WTC11 (cell line): ENCODE measurements at regions not wholly inside any gene's neighbourhood (a gene's known extent, or its start where the extent isn't known, plus 50 kb on each side); places are given as distances from the start of the nearest gene placed in this dataset.

Experiments used
- ATAC-seq: fragments of 200-7000 bp; cut with Tn5 transposase; 2 replicates; pipeline ENCODE4 v1.10.0; 2021; ENCODE audit warnings: mild to moderate bottlenecking, moderate library complexity
- CTCF ChIA-PET: fragments of 300-600 bp; sonication (Branson Sonifier 250); formaldehyde crosslinking; loops from one replicate; lab custom pipeline; 2021; ENCODE audit warnings: antibody characterized with exemption; lab: Charles Lee
- POLR2A ChIA-PET: fragments of 350-600 bp; sonication (Branson Sonifier 250); formaldehyde crosslinking; loops from one replicate; lab custom pipeline; 2021; ENCODE audit warnings: antibody characterized with exemption; lab: Charles Lee
- DNase-seq: peaks from one replicate; pipeline ENCODE4 v3.0.0; 2021; ENCODE audit warnings: low spot score
- H3K27ac Mint-ChIP-seq: 2 replicates; pipeline ENCODE4 v1.8.0; 2021; ENCODE audit warnings: mixed read lengths
- H3K27me3 Mint-ChIP-seq: 2 replicates; pipeline ENCODE4 v1.8.0; 2021; ENCODE audit warnings: low read depth, mild to moderate bottlenecking, moderate library complexity, mixed read lengths
- H3K36me3 Mint-ChIP-seq: 2 replicates; pipeline ENCODE4 v1.8.0; 2021; ENCODE audit warnings: mixed read lengths
- H3K4me1 Mint-ChIP-seq: 2 replicates; pipeline ENCODE4 v1.8.0; 2022; ENCODE audit warnings: mixed read lengths
- H3K4me3 Mint-ChIP-seq: 2 replicates; pipeline ENCODE4 v1.8.0; 2021; ENCODE audit warnings: mild to moderate bottlenecking, moderate library complexity, mixed read lengths
- H3K9me3 Mint-ChIP-seq: 2 replicates; pipeline ENCODE4 v1.8.0; 2021; ENCODE audit warnings: mixed read lengths
- CBFB ChIP-seq: sonication (generic); formaldehyde crosslinking; IDR thresholded peaks from 2 replicates; pipeline ENCODE4 v1.8.1; 2022; ENCODE audit warnings: mild to moderate bottlenecking, low read depth, missing genetic modification reagents
- E2F1 ChIP-seq: sonication (generic); formaldehyde crosslinking; IDR thresholded peaks from 2 replicates; pipeline ENCODE4 v1.8.0; 2022; ENCODE audit warnings: mild to moderate bottlenecking, missing genetic modification reagents
- ESRRA ChIP-seq: sonication (generic); formaldehyde crosslinking; IDR thresholded peaks from 2 replicates; pipeline ENCODE4 v1.8.1; 2022; ENCODE audit warnings: mild to moderate bottlenecking, missing genetic modification reagents, borderline replicate concordance
- ETV6 ChIP-seq: sonication (generic); formaldehyde crosslinking; IDR thresholded peaks from 2 replicates; pipeline ENCODE4 v1.8.1; 2022; ENCODE audit warnings: mild to moderate bottlenecking, missing genetic modification reagents
- FOXP4 ChIP-seq: sonication (generic); formaldehyde crosslinking; IDR thresholded peaks from 2 replicates; pipeline ENCODE4 v1.8.0; 2022; ENCODE audit warnings: mild to moderate bottlenecking, missing genetic modification reagents
- IRF1 ChIP-seq: sonication (generic); formaldehyde crosslinking; IDR thresholded peaks from 2 replicates; pipeline ENCODE4 v1.8.0; 2023; ENCODE audit warnings: missing genetic modification reagents
- JAZF1 ChIP-seq: fragments of 250-450 bp; sonication (Bioruptor Pico); IDR thresholded peaks from 2 replicates; pipeline ENCODE4 v1.9.0; 2021; ENCODE audit warnings: moderate library complexity, mild to moderate bottlenecking, inconsistent platforms
- MAX ChIP-seq: sonication (generic); formaldehyde crosslinking; IDR thresholded peaks from 2 replicates; pipeline ENCODE4 v1.8.0; 2022; ENCODE audit warnings: mild to moderate bottlenecking, missing genetic modification reagents
- MLX ChIP-seq: sonication (generic); formaldehyde crosslinking; IDR thresholded peaks from 2 replicates; pipeline ENCODE4 v1.8.1; 2023; ENCODE audit warnings: mild to moderate bottlenecking, missing genetic modification reagents, moderate library complexity
- MYBL2 ChIP-seq: sonication (generic); formaldehyde crosslinking; IDR thresholded peaks from 2 replicates; pipeline ENCODE4 v1.8.1; 2023; ENCODE audit warnings: mild to moderate bottlenecking, moderate library complexity, missing genetic modification reagents
- NR1H2 ChIP-seq: sonication (generic); formaldehyde crosslinking; IDR thresholded peaks from 2 replicates; pipeline ENCODE4 v1.9.0; 2021; ENCODE audit warnings: mild to moderate bottlenecking, moderate library complexity, missing genetic modification reagents
- PRDM15 ChIP-seq: sonication (generic); formaldehyde crosslinking; IDR thresholded peaks from 2 replicates; pipeline ENCODE4 v1.8.0; 2022; ENCODE audit warnings: missing genetic modification reagents
- TCF7 ChIP-seq: sonication (generic); formaldehyde crosslinking; IDR thresholded peaks from 2 replicates; pipeline ENCODE4 v1.8.0; 2022; ENCODE audit warnings: mild to moderate bottlenecking, low read depth, missing genetic modification reagents, moderate library complexity
- USF2 ChIP-seq: sonication (generic); formaldehyde crosslinking; IDR thresholded peaks from 2 replicates; pipeline ENCODE4 v1.8.1; 2023; ENCODE audit warnings: mild to moderate bottlenecking, missing genetic modification reagents, moderate library complexity
- ZBTB21 ChIP-seq: sonication (generic); formaldehyde crosslinking; IDR thresholded peaks from 2 replicates; pipeline ENCODE4 v1.8.1; 2023; ENCODE audit warnings: mild to moderate bottlenecking, missing genetic modification reagents, borderline replicate concordance
- ZNF138 ChIP-seq: sonication (generic); formaldehyde crosslinking; conservative IDR thresholded peaks from 2 replicates; pipeline ENCODE4 v1.8.1; 2022; ENCODE audit warnings: mild to moderate bottlenecking, moderate library complexity, missing genetic modification reagents
- ZNF281 ChIP-seq: sonication (generic); formaldehyde crosslinking; IDR thresholded peaks from 2 replicates; pipeline ENCODE4 v1.8.0; 2023; ENCODE audit warnings: mild to moderate bottlenecking, missing genetic modification reagents
- ZNF317 ChIP-seq: sonication (generic); formaldehyde crosslinking; IDR thresholded peaks from 2 replicates; pipeline ENCODE4 v1.8.1; 2023; ENCODE audit warnings: low read depth, mild to moderate bottlenecking, moderate library complexity, missing genetic modification reagents, borderline replicate concordance
- ZNF671 ChIP-seq: fragments of 250-450 bp; sonication (Bioruptor Pico); IDR thresholded peaks from 2 replicates; pipeline ENCODE4 v1.8.0; 2021; ENCODE audit warnings: mild to moderate bottlenecking

GRCh38 chr2:45120546-45120945, 111.3 kb upstream of the SIX2 start:
- H3K9me3 Mint-ChIP-seq: peaks cover 14% of the 10 kb centered on the region
- ATAC-seq: no peak

More at GRCh38 chr2:45120546-45120945, 111.3 kb upstream of the SIX2 start:
- CTCF ChIA-PET: no interaction called here
- POLR2A ChIA-PET: no interaction called here
- H3K4me3 Mint-ChIP-seq: no peak overlapping the region
- no peak for TF ChIP-seq MAX
- no peak for TF ChIP-seq CBFB
- TF ChIP-seq IRF1: no peak
- no peak for TF ChIP-seq NR1H2 (CRISPR knock-in tag)
- no peak for TF ChIP-seq ZBTB21 (CRISPR knock-in tag)
- no peak for TF ChIP-seq ESRRA (CRISPR knock-in tag)
- TF ChIP-seq E2F1 (CRISPR knock-in tag): no peak
- TF ChIP-seq ZNF317 (CRISPR knock-in tag): no peak
- no peak for TF ChIP-seq MLX (CRISPR knock-in tag)
- TF ChIP-seq FOXP4 (CRISPR knock-in tag): no peak
- TF ChIP-seq ZNF671 (CRISPR knock-in tag): no peak
- no peak for TF ChIP-seq MYBL2 (CRISPR knock-in tag)
- TF ChIP-seq ZNF138: no peak
- TF ChIP-seq USF2: no peak
- no peak for TF ChIP-seq ETV6 (CRISPR knock-in tag)
- no peak for TF ChIP-seq ZNF281 (CRISPR knock-in tag)
- no peak for TF ChIP-seq JAZF1 (CRISPR knock-in tag)
- TF ChIP-seq TCF7 (CRISPR knock-in tag): no peak
- no peak for TF ChIP-seq PRDM15 (CRISPR knock-in tag)
- TF ChIP-seq, all 79 proteins: peak for 0
- DNase-seq: no peak
- no peaks in the 10 kb centered on the region for H3K36me3 Mint-ChIP-seq
- H3K27ac Mint-ChIP-seq: no peak overlapping the region
- no peaks in the 10 kb centered on the region for H3K4me1 Mint-ChIP-seq
- H3K27me3 Mint-ChIP-seq: no peaks in the 10 kb centered on the region; the same call in 1 of the 2 replicates
